RWPE2 (cell line): ENCODE measurements at regions not wholly inside any gene's neighbourhood (a gene's known extent, or its start where the extent isn't known, plus 50 kb on each side); places are given as distances from the start of the nearest gene placed in this dataset.

Experiments used
- ATAC-seq: fragments of 200-7000 bp; cut with Tn5 transposase; 3 replicates; pipeline ENCODE4 v1.9.1; 2021; ENCODE audit warnings: low read depth
- DNase-seq: peaks from one replicate; pipeline ENCODE4 v3.0.0-alpha.2; 2020; ENCODE audit warnings: low spot score
- H3K27ac ChIP-seq: fragments of 450-650 bp; 2 replicates; pipeline ENCODE4 v1.5.1; 2017; ENCODE audit warnings: mild to moderate bottlenecking; ENCODE audit not compliant: poor library complexity, severe bottlenecking
- H3K27me3 ChIP-seq: fragments of 250-450 bp; sonication (Bioruptor Pico); 2 replicates; pipeline ENCODE4 v1.5.1; 2021; ENCODE audit warnings: mild to moderate bottlenecking, moderate library complexity; ENCODE audit not compliant: insufficient read depth, poor library complexity, severe bottlenecking
- H3K36me3 ChIP-seq: fragments of 250-450 bp; sonication (Bioruptor Pico); 2 replicates; pipeline ENCODE4 v1.5.1; 2020; ENCODE audit warnings: low read depth, mild to moderate bottlenecking, moderate library complexity
- H3K4me1 ChIP-seq: fragments of 250-450 bp; sonication (Bioruptor Pico); 2 replicates; pipeline ENCODE4 v1.5.1; 2021; ENCODE audit warnings: mild to moderate bottlenecking, moderate library complexity; ENCODE audit not compliant: insufficient read depth, poor library complexity, severe bottlenecking
- H3K4me3 ChIP-seq: fragments of 250-450 bp; sonication (Bioruptor Pico); 2 replicates; pipeline ENCODE4 v1.5.1; 2021; ENCODE audit warnings: mild to moderate bottlenecking, moderate library complexity; ENCODE audit not compliant: severe bottlenecking
- H3K9me3 ChIP-seq: fragments of 250-450 bp; sonication (Bioruptor Pico); 2 replicates; pipeline ENCODE4 v1.5.1; 2021; ENCODE audit warnings: mild to moderate bottlenecking, moderate library complexity; ENCODE audit not compliant: severe bottlenecking
- TF ChIP-seq, protein P1 (sequence below): fragments of 450-650 bp; IDR thresholded peaks from one replicate; pipeline ENCODE4 v1.5.1; 2017; ENCODE audit warnings: mild to moderate bottlenecking, moderate library complexity; ENCODE audit not compliant: poor library complexity, severe bottlenecking

DNA sequence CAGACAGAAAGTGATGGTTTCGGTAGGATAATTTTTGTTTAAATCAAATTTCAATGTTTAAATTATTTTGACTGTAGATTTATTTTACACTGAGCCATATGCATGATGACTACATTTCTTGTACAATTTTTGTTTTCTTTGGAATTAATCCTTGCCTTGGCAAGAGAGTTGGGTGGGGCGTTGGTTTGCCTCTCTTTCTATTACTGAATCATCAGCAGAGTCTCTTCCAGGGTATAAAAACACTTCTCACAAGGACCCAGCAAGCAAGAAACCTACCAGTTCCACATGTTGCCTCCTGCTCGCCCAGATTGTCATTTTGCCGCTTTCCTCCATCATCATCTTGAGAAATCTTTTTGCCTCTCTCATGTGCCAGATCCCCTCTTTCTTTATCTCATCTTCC is 455.0 kb upstream of the DMAC1 start:
- no peaks in the 10 kb centered on the region for H3K9me3 ChIP-seq
- no peaks in the 10 kb centered on the region for H3K27me3 ChIP-seq
- no peaks in the 10 kb centered on the region for H3K36me3 ChIP-seq
- TF ChIP-seq, protein P1, sequence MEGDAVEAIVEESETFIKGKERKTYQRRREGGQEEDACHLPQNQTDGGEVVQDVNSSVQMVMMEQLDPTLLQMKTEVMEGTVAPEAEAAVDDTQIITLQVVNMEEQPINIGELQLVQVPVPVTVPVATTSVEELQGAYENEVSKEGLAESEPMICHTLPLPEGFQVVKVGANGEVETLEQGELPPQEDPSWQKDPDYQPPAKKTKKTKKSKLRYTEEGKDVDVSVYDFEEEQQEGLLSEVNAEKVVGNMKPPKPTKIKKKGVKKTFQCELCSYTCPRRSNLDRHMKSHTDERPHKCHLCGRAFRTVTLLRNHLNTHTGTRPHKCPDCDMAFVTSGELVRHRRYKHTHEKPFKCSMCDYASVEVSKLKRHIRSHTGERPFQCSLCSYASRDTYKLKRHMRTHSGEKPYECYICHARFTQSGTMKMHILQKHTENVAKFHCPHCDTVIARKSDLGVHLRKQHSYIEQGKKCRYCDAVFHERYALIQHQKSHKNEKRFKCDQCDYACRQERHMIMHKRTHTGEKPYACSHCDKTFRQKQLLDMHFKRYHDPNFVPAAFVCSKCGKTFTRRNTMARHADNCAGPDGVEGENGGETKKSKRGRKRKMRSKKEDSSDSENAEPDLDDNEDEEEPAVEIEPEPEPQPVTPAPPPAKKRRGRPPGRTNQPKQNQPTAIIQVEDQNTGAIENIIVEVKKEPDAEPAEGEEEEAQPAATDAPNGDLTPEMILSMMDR, result no peak
- H3K4me1 ChIP-seq, result no peaks in the 10 kb centered on the region
- H3K4me3 ChIP-seq, result no peak overlapping the region
- H3K27ac ChIP-seq, result no peak overlapping the region
- ATAC-seq (no peak), DNase-seq (no peak)

DNA sequence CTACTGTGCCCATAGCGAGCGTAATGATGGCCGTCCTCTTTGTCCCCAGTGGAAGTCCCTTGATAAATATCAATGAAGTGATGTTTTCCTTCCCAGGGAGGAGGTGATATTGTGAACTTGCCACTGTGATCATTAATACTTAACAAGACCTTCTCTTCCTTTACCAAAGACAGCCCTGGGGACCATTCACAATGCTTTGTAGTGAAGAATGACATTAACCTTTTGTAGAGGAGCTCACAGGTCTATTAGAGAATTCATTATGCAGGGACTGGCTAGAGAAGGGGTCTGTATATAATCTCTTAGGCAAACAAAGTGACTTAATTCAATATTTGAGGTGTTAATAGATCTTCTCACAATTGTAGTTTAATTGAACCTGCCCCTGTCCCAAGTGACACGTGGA is 452.9 kb upstream of the DMAC1 start:
- H3K4me1 ChIP-seq, result no peaks in the 10 kb centered on the region
- TF ChIP-seq, protein P1, result no peak
- no peak for DNase-seq
- no peak overlapping the region for H3K27ac ChIP-seq
- ATAC-seq, result no peak
- no peaks in the 10 kb centered on the region for H3K27me3 ChIP-seq
- no peak overlapping the region for H3K4me3 ChIP-seq
- no peaks in the 10 kb centered on the region for H3K36me3 ChIP-seq
- H3K9me3 ChIP-seq, result no peaks in the 10 kb centered on the region

DNA sequence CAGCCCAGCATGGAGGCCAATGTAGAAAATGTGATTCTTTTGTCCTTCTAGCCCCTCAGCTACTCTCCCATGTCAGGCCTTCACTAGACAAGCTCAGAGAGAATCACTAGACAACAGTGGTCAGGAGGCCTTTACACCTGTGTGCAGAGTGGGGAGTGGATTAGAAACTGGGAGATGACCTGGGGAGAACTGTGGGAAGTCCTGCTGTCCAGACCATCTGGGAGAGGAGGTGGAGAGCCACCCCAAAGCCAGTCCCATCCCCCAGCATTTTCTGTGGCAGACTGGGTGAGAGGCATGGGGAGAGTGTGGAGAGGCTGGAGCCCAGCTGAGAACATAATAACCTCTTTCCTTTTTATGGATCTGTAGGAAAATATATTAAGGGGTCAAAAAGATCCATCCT is 452.0 kb upstream of the DMAC1 start:
- no peak overlapping the region for H3K27ac ChIP-seq
- no peaks in the 10 kb centered on the region for H3K4me1 ChIP-seq
- no peak overlapping the region for H3K4me3 ChIP-seq
- no peaks in the 10 kb centered on the region for H3K36me3 ChIP-seq
- H3K27me3 ChIP-seq, result no peaks in the 10 kb centered on the region
- H3K9me3 ChIP-seq, result no peaks in the 10 kb centered on the region
- TF ChIP-seq, protein P1, result no peak
- DNase-seq (no peak), ATAC-seq (no peak)

DNA sequence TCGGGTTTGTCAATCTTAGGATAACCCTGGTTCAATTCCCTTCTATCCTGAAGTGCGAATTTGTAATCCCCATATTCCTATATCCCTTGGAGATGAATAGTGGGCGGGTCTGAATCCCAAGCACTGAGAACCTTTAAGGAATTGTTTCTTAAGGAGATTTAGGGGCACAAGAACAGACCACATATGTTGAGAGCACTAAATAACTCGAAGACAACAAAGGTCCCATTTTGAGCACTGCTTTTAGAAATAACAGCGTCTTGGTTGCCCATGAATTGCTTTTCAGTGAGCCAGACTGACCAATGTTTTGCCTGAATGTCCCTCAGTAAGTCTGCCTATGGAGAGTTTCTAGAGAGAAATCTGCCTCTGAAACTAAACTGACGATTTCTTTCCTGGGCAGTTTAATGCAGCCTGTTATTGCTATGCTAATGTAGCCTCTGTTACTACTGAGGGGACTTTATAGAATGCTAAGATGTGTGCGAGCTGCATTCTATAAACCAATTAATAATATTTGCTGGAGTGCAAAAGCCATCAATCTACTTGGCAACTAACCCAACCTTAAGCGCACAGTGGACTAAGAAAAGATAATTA is 445.0 kb upstream of the DMAC1 start:
- Histone ChIP-seq H3K27me3 (no peaks in the 10 kb centered on the region), H3K4me3 (no peak overlapping the region), H3K36me3 (no peaks in the 10 kb centered on the region), H3K9me3 (no peaks in the 10 kb centered on the region), H3K27ac (no peak overlapping the region), H3K4me1 (no peaks in the 10 kb centered on the region)
- no peak for DNase-seq
- TF ChIP-seq, protein P1, result no peak
- no peak for ATAC-seq

DNA sequence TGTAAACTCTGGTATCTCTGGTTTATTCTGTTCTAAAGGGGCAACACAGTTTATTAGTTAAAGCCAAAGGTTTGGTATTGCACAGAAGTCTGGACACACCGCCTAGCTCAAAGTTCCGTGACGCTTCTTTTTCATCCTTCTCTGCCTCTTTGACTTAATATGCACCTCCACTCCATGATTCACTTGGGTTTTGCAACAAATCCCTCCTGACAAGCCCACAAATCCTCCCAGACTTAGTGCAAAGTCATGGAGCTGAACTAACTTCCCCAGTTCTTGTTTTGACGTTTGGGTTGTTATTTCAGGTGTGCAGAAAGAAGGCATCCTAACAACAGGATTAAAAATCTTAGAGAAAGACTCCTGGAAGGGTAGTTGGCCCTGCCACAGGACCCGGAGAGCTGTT is 441.6 kb upstream of the DMAC1 start:
- Histone ChIP-seq H3K27ac (no peak overlapping the region), H3K27me3 (no peaks in the 10 kb centered on the region), H3K36me3 (no peaks in the 10 kb centered on the region), H3K4me1 (no peaks in the 10 kb centered on the region), H3K9me3 (no peaks in the 10 kb centered on the region), H3K4me3 (no peak overlapping the region)
- no peak for ATAC-seq
- TF ChIP-seq, protein P1, result no peak
- DNase-seq, result no peak
